ENCODE measurements at regions not wholly inside any gene's neighbourhood (a gene's known extent, or its start where the extent isn't known, plus 50 kb on each side); places are given as distances from the start of the nearest gene placed in this dataset.

- no peak for TF ChIP-seq TCF12 (IDR thresholded peaks at IDR 0.05; ENCODE audit: low read depth, low read length)
- no peak for TF ChIP-seq ZNF207 (IDR thresholded peaks at IDR 0.05; ENCODE audit: borderline replicate concordance)
- no peak for TF ChIP-seq POLR2A (IDR thresholded peaks at IDR 0.05; ENCODE audit: low read depth, low read length)
- TF ChIP-seq RBBP5 (conservative IDR thresholded peaks at IDR 0.05), result no peak
These were observed 248.3 kb upstream of the GATB start (continued) for GRCh38 chr4:152009031-152009670.

GRCh38 chr4:152007111-152007510, 246.3 kb upstream of the GATB start:
- SMC1A ChIA-PET (ENCODE audit: uncharacterized antibody, unreplicated experiment), result interaction anchor here (0.9 kb wide), 1 partner anchor 14 kb away, joined by 3 read pairs; no protein-coding TSS in a partner anchor
- no peaks in the 10 kb centered on the region for H4K20me1 ChIP-seq (ENCODE audit: control insufficient read depth, insufficient read depth)
- no peaks in the 10 kb centered on the region for H3K79me2 ChIP-seq (ENCODE audit: control insufficient read depth, insufficient read depth, low read length)
- no peak overlapping the region for H2AFZ ChIP-seq (ENCODE audit: control insufficient read depth, low read depth, low read length)
- no TSS peak for BruUV-seq (replicated peaks)
- H3K4me3 ChIP-seq, result no peak overlapping the region
- H3K4me1 ChIP-seq (ENCODE audit: control insufficient read depth, insufficient read depth, low read length), result no peaks in the 10 kb centered on the region
- in situ Hi-C loops (cut with MboI) (no loop called here), intact Hi-C loops (cut with micrococcal nuclease; ENCODE audit: unreplicated experiment) (no loop called here)
- no peak overlapping the region for H3K27ac ChIP-seq (ENCODE audit: control insufficient read depth, insufficient read depth)
- H3K9me3 ChIP-seq (replicated peaks; ENCODE audit: control insufficient read depth, insufficient read depth, low read length), result no peaks in the 10 kb centered on the region
- RAD21 ChIA-PET (ENCODE audit: unreplicated experiment), result no interaction called here
- CTCF ChIA-PET, result no interaction called here
- H3K4me2 ChIP-seq (ENCODE audit: control insufficient read depth, insufficient read depth), result no peak overlapping the region
- H3K27me3 ChIP-seq (replicated peaks in 1 of 2; ENCODE audit: control insufficient read depth in 2 of 2, insufficient read depth in 2 of 2, low read length in 1 of 2), result no peaks in the 10 kb centered on the region
- WGBS (ENCODE audit: insufficient coverage, insufficient replicate concordance, low lambda C conversion rate, missing lambda C conversion rate), result 31% methylated on average over 3 of the region's 3 CpGs
- H3K36me3 ChIP-seq (ENCODE audit: control insufficient read depth in 2 of 2, insufficient read depth in 2 of 2, low read length in 1 of 2), result no peaks in the 10 kb centered on the region
- POLR2A ChIA-PET, result no interaction called here
- no peak for ATAC-seq
- no peak for FAIRE-seq
- no peak overlapping the region for H3K9ac ChIP-seq (ENCODE audit: control insufficient read depth, insufficient read depth, low read length)
- DNase-seq (ENCODE audit: low read depth, low spot score), result no peak
- TF ChIP-seq BCL3 (IDR thresholded peaks at IDR 0.05; ENCODE audit: borderline replicate concordance, insufficient read depth, low read depth, low read length, poor library complexity, severe bottlenecking) (no peak), FOXK2 (IDR thresholded peaks at IDR 0.05) (no peak), EGR1 (IDR thresholded peaks at IDR 0.05; ENCODE audit: borderline replicate concordance in 1 of 2, low read depth in 2 of 2, low read length in 2 of 2) (no peak), IRF3 (IDR thresholded peaks at IDR 0.05) (no peak), BHLHE40 (IDR thresholded peaks at IDR 0.05; ENCODE audit: borderline replicate concordance in 1 of 2, low read depth in 2 of 2, low read length in 1 of 2) (no peak), STAT3 (IDR thresholded peaks at IDR 0.05; ENCODE audit: low read depth, low read length) (no peak), NBN (IDR thresholded peaks at IDR 0.05) (no peak), ATF3 (IDR thresholded peaks at IDR 0.05; ENCODE audit: borderline replicate concordance, extremely low read depth, low read depth, low read length) (no peak), WRNIP1 (IDR thresholded peaks at IDR 0.05; ENCODE audit: borderline replicate concordance, low read depth, low read length) (no peak), LARP7 (IDR thresholded peaks at IDR 0.05) (no peak), RAD21 (IDR thresholded peaks at IDR 0.05; ENCODE audit: insufficient read depth, low read depth, low read length) (no peak), RAD51 (IDR thresholded peaks at IDR 0.05) (no peak), RBBP5 (conservative IDR thresholded peaks at IDR 0.05) (no peak), HSF1 (IDR thresholded peaks at IDR 0.05; ENCODE audit: low read depth, low read length) (no peak), GABPA (IDR thresholded peaks at IDR 0.05; ENCODE audit: low read depth) (no peak), RFX5 (IDR thresholded peaks at IDR 0.05; ENCODE audit: low read depth, low read length) (no peak), POLR2AphosphoS2 (IDR thresholded peaks at IDR 0.05; ENCODE audit: low read depth, low read length) (no peak), SPI1 (IDR thresholded peaks at IDR 0.05; ENCODE audit: borderline replicate concordance, insufficient read depth, low read depth, low read length) (no peak)

Data from GM12878 (cell line).